Thyroid gland (tissue), 4 donors: ENCODE measurements at regions not wholly inside any gene's neighbourhood (a gene's known extent, or its start where the extent isn't known, plus 50 kb on each side); places are given as distances from the start of the nearest gene placed in this dataset.

Experiments used
- DNase-seq, 2 donors: peaks; one replicate each; pipeline ENCODE4 v3.0.0-alpha.2; 2019
- H3K27ac ChIP-seq, 3 donors: fragments of 200-600 bp; sonication (generic); 1 replicate in 2 of 3; 2 replicates in 1 of 3; pipeline ENCODE4 v1.5.1; 2016 to 2019; ENCODE audit warnings: mild to moderate bottlenecking in 1 of 3, moderate library complexity in 1 of 3
- H3K27me3 ChIP-seq: fragments of 200-600 bp; sonication (generic); one replicate; pipeline ENCODE4 v1.5.1; 2019
- H3K36me3 ChIP-seq, 2 donors: fragments of 200-600 bp; sonication (generic); one replicate each; pipeline ENCODE4 v1.5.1; 2016 to 2019
- H3K4me1 ChIP-seq, 2 donors: fragments of 200-600 bp; sonication (generic); one replicate each; pipeline ENCODE4 v1.5.1; 2017 to 2019
- H3K4me3 ChIP-seq, 3 donors: fragments of 200-600 bp; sonication (generic); replicated peaks in 1 of 3; 1 replicate in 2 of 3; 2 replicates in 1 of 3; pipeline ENCODE4 v1.5.1; 2016; ENCODE audit warnings: mild to moderate bottlenecking in 1 of 3
- H3K9me3 ChIP-seq: fragments of 200-600 bp; sonication (generic); one replicate; pipeline ENCODE4 v1.5.1; 2017
- CTCF ChIP-seq, 6 experiments: fragments of 200-600 bp in 3 of 6; fragments of 450-650 bp in 3 of 6; sonication (generic) in 3 of 6; IDR thresholded peaks; one replicate each; pipeline ENCODE4 v1.5.1; 2016 to 2019; ENCODE audit warnings: antibody characterized with exemption in 6 of 6, mild to moderate bottlenecking in 2 of 6, inconsistent platforms in 1 of 6, moderate library complexity in 1 of 6
- POLR2A ChIP-seq, 2 donors: fragments of 450-650 bp; IDR thresholded peaks; one replicate each; pipeline ENCODE4 v1.6.1; 2017; ENCODE audit warnings: antibody characterized with exemption in 2 of 2, mild to moderate bottlenecking in 2 of 2, moderate library complexity in 1 of 2
- WGBS, 2 donors: methylation state at CpG; one replicate each; pipeline ENCODE4 v1.1.5; 2017; 5-methylcytosine and 5-hydroxymethylcytosine counted together
- intact Hi-C: fragments of 100-400 bp; cut with DNase I; formaldehyde crosslinking; loops from one replicate; pipeline ENCODE4 v1.15.1; 2023

- Histone ChIP-seq H3K4me1 (no peaks in the 10 kb centered on the region), H3K9me3 (no peaks in the 10 kb centered on the region), H3K4me3 (no peak overlapping the region), H3K27ac (no peak overlapping the region), H3K27me3 (no peaks in the 10 kb centered on the region), H3K36me3 (no peaks in the 10 kb centered on the region)
- WGBS, 2 donors: 45 to 56% methylated on average over 3 of the region's 3 CpGs
- no peak for TF ChIP-seq CTCF (IDR thresholded peaks at IDR 0.05)
- intact Hi-C loops: no loop called here
- no peak for DNase-seq
Measured at GRCh38 chr6:115551527-115551926, 509.2 kb downstream of the FRK start.

DNA sequence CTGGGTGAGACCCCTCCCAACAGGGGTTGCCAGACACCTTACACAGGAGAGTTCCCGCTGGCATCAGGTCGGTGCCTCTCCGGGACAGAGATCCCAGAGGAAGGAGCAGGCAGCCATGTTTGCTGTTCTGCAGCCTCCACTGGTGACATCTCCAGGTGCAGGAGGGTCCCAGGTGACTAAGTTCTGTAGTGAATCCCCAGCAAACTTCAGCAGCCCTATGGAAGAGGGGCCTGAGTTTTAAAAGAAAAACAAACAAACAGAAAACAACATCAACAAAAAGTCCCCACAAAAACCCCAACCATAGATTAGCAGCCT, 515.1 kb downstream of the FRK start:
- 64 to 66% methylated on average over 2 to 3 of the region's 3 CpGs for WGBS, 2 donors
- TF ChIP-seq CTCF (IDR thresholded peaks at IDR 0.05) (no peak), POLR2A (IDR thresholded peaks at IDR 0.05) (no peak)
- H3K36me3 ChIP-seq: no peaks in the 10 kb centered on the region
- H3K9me3 ChIP-seq: no peaks in the 10 kb centered on the region
- no peak for DNase-seq
- intact Hi-C loops: no loop called here
- no peaks in the 10 kb centered on the region for H3K27me3 ChIP-seq
- H3K27ac ChIP-seq: no peak overlapping the region
- H3K4me3 ChIP-seq: no peak overlapping the region
- no peaks in the 10 kb centered on the region for H3K4me1 ChIP-seq

DNA sequence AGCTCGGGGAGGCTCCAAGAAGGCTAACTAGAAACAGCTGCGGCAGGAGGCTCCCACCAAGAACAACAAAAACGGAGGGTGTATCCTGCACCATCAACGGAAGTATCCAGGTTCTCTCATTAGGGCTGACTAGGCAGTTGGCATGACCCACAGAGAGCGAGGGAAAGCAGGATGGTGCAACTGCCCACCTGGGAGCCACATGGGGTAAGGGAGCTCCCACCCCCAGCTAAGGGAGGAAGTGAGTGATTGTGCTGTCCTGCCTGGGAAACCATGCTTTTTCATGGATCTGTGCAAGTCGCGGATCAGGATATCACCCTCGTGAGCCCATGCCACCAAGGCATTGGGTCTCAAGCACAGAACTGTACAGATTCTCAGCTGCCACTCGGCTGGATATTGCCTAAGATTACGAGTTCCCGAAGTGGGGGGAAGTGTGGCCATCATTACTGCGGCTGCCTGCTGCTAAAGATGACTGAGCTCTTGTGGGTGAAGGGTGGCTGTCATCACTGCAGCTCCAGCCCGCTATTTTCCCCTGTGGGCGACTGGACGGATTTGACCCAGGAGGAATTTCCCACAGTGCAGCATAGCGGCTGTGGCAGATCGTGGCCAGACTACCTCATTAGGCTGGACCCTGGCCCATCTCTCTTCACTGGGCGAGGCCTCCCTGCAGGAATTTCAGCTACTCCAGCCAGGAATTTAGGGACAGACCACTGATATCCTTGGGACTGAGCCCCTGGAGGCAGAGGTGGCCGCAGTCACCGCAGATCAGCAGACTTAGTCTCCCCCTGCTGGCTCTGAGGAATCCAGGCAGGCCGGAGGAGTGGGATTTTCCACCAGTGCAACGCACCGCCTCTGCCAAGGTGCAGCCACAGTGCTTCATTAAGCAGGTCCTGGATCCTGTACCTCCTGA, 515.7 kb downstream of the FRK start:
- Histone ChIP-seq H3K27ac (no peak overlapping the region), H3K9me3 (no peaks in the 10 kb centered on the region), H3K27me3 (no peaks in the 10 kb centered on the region), H3K36me3 (no peaks in the 10 kb centered on the region), H3K4me1 (no peaks in the 10 kb centered on the region), H3K4me3 (no peak overlapping the region)
- peak; percentile 14 to 23 for DNase-seq
- TF ChIP-seq POLR2A (IDR thresholded peaks at IDR 0.05) (no peak), CTCF (IDR thresholded peaks at IDR 0.05) (peak in 2 of 6 experiments; percentile 27 to 32)
- WGBS, 2 donors: 84 to 87% methylated on average over 19 to 22 of the region's 23 CpGs
- intact Hi-C loops: no loop called here

- WGBS, 2 donors: 84 to 92% methylated on average over 1 of the region's 1 CpG
- H3K4me3 ChIP-seq: no peak overlapping the region
- no peaks in the 10 kb centered on the region for H3K4me1 ChIP-seq
- no peaks in the 10 kb centered on the region for H3K9me3 ChIP-seq
- H3K36me3 ChIP-seq: no peaks in the 10 kb centered on the region
- intact Hi-C loops: no loop called here
- no peak for DNase-seq
- H3K27ac ChIP-seq: no peak overlapping the region
- H3K27me3 ChIP-seq: no peaks in the 10 kb centered on the region
- no peak for TF ChIP-seq CTCF (IDR thresholded peaks at IDR 0.05)
- no peak for TF ChIP-seq POLR2A (IDR thresholded peaks at IDR 0.05)
Measured at GRCh38 chr6:115540077-115540869, 520.4 kb downstream of the FRK start.

DNA sequence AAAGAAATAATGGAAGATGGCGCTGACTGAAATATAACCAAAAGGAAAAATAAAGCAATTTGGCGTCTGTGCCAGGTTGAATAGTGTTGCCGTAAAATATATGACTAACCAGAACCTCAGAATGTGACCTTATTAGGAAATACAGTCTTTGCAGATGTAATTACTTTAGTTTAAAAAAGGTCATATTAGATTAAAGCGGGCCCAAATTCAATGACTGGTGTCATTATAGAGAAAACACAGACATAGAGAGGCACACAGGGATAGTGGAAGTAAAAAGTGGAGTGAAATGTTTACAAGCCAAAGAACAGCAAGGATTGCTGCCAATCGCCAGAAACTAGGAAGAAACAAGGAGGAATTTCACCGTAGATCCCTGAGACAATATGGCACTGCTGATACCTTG, 521.2 kb downstream of the FRK start:
- no peak for DNase-seq
- TF ChIP-seq POLR2A (IDR thresholded peaks at IDR 0.05) (no peak), CTCF (IDR thresholded peaks at IDR 0.05) (no peak)
- H3K4me1 ChIP-seq: no peaks in the 10 kb centered on the region
- no peak overlapping the region for H3K27ac ChIP-seq
- intact Hi-C loops: no loop called here
- H3K4me3 ChIP-seq: no peak overlapping the region
- no peaks in the 10 kb centered on the region for H3K27me3 ChIP-seq
- 94 to 95% methylated on average over 6 of the region's 6 CpGs for WGBS, 2 donors
- no peaks in the 10 kb centered on the region for H3K9me3 ChIP-seq
- H3K36me3 ChIP-seq: no peaks in the 10 kb centered on the region
